ENCODE measurements at regions not wholly inside any gene's neighbourhood (a gene's known extent, or its start where the extent isn't known, plus 50 kb on each side); places are given as distances from the start of the nearest gene placed in this dataset.

DNA sequence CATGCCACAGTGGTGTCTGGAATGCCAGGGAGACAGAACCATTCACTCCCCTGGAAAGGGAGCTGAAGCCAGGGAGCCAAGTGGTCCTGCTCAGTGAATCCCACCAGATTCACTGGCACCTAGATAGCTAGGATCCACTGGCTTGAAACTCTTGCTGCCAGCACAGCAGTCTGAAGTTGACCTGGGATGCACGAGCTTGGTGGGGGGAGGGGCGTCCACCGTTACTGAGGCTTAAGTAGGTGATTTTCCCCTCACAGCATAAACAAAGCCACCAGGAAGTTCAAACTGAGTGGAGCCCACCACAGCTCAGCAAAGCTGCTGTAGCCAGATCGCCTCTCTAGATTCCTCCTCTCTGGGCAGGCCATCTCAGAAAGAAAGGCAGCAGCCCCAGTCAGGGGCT, 413.3 kb downstream of the PRDM5 start:
- TF ChIP-seq POLR2A (IDR thresholded peaks at IDR 0.05; ENCODE audit: extremely low read depth, insufficient read length) (no peak), CTCF (IDR thresholded peaks at IDR 0.05; ENCODE audit: low read depth, low read length) (no peak), MYC (IDR thresholded peaks at IDR 0.05; ENCODE audit: low read depth, low read length) (no peak), MAX (IDR thresholded peaks at IDR 0.05; ENCODE audit: low read depth, low read length) (no peak)
